ENCODE measurements at regions not wholly inside any gene's neighbourhood (a gene's known extent, or its start where the extent isn't known, plus 50 kb on each side); places are given as distances from the start of the nearest gene placed in this dataset.

DNA sequence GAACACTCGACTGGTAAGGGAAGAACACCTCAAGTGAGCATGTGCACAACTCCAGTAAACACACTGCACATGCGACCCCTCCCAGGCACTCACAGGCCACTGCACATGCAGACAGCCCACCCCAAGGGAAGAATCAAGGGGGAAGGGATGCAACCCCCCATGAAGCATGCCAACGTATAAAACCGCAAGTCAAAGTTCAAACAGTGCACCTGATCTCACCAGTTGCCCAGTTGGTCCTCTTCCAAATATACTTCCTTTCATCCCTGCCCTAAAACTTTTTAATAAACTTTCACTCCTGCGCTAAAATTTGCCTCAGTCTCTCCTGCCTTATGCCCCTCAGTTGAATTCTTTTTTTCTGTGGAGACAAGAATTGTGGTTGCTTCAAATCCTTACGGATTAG is 51.0 kb upstream of the TOM1L1 start:
- H3K36me3 ChIP-seq (ENCODE audit: control insufficient read depth in 2 of 2, extremely low read depth in 1 of 2, insufficient read depth in 2 of 2, low read length in 2 of 2), result no peaks in the 10 kb centered on the region
- no peak overlapping the region for H3K27ac ChIP-seq (ENCODE audit: control insufficient read depth, insufficient read depth, low read length)
- H3K4me3 ChIP-seq (ENCODE audit: control insufficient read depth in 2 of 3, extremely low read depth in 1 of 3, insufficient read depth in 2 of 3, low read depth in 1 of 3, low read length in 3 of 3), result no peak overlapping the region
- no peak for TF ChIP-seq EZH2 (IDR thresholded peaks at IDR 0.05; ENCODE audit: low read length)
- TF ChIP-seq, protein P1, sequence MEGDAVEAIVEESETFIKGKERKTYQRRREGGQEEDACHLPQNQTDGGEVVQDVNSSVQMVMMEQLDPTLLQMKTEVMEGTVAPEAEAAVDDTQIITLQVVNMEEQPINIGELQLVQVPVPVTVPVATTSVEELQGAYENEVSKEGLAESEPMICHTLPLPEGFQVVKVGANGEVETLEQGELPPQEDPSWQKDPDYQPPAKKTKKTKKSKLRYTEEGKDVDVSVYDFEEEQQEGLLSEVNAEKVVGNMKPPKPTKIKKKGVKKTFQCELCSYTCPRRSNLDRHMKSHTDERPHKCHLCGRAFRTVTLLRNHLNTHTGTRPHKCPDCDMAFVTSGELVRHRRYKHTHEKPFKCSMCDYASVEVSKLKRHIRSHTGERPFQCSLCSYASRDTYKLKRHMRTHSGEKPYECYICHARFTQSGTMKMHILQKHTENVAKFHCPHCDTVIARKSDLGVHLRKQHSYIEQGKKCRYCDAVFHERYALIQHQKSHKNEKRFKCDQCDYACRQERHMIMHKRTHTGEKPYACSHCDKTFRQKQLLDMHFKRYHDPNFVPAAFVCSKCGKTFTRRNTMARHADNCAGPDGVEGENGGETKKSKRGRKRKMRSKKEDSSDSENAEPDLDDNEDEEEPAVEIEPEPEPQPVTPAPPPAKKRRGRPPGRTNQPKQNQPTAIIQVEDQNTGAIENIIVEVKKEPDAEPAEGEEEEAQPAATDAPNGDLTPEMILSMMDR (optimal IDR thresholded peaks at IDR 0.05 in 1 of 3, IDR thresholded peaks at IDR 0.05 in 1 of 3, conservative IDR thresholded peaks at IDR 0.05 in 1 of 3; ENCODE audit: extremely low read depth in 1 of 3, insufficient read depth in 2 of 3, low read length in 3 of 3), result no peak
- no peak overlapping the region for H3K9ac ChIP-seq (ENCODE audit: control insufficient read depth, extremely low read depth, insufficient read depth, low read length)
- no peaks in the 10 kb centered on the region for H3K4me1 ChIP-seq (ENCODE audit: control insufficient read depth, extremely low read depth, insufficient read depth, low read length)
- H4K20me1 ChIP-seq (ENCODE audit: control insufficient read depth, extremely low read depth, insufficient read depth, low read length), result no peaks in the 10 kb centered on the region
- no peaks in the 10 kb centered on the region for H3K9me1 ChIP-seq (ENCODE audit: control insufficient read depth, extremely low read depth, insufficient read depth, low read length)
- no peak overlapping the region for H3K4me2 ChIP-seq (ENCODE audit: control insufficient read depth, extremely low read depth, insufficient read depth, low read depth, low read length)
- H3K9me3 ChIP-seq (ENCODE audit: control insufficient read depth, low read depth, low read length), result no peaks in the 10 kb centered on the region
- no peak overlapping the region for H2AFZ ChIP-seq (ENCODE audit: control insufficient read depth, low read length)
- H3K79me2 ChIP-seq (ENCODE audit: control insufficient read depth, insufficient read depth, low read length), result no peaks in the 10 kb centered on the region
- H3K27me3 ChIP-seq (ENCODE audit: control insufficient read depth, extremely low read depth, insufficient read depth, low read length), result no peaks in the 10 kb centered on the region
- DNase-seq (ENCODE audit: low read depth, low spot score) (no peak), FAIRE-seq (no peak)
- dilution Hi-C loops (cut with MboI; ENCODE audit: extremely low pct_ligation_motif_present, low sequenced_read_pairs), result no loop called here
